Effector memory CD8-positive, alpha-beta T cell (primary cell): ENCODE measurements at regions not wholly inside any gene's neighbourhood (a gene's known extent, or its start where the extent isn't known, plus 50 kb on each side); places are given as distances from the start of the nearest gene placed in this dataset.
"Not testable (repeated sequence)": the region's sequence is repeated elsewhere in the genome, so short reads cannot be mapped to it uniquely, and the experiment has no call there.

Experiments used
- ATAC-seq: fragments of 150-1000 bp; cut with Tn5 transposase; replicated peaks from 2 replicates; pipeline ENCODE4 v1.10.0; 2021; ENCODE audit warnings: mild to moderate bottlenecking, moderate library complexity
- DNase-seq, 3 experiments: peaks; one replicate each; pipeline ENCODE4 v3.0.0; 2021
- H3K27ac Mint-ChIP-seq, 2 donors: one replicate each; pipeline ENCODE4 v1.8.0; 2022; ENCODE audit warnings: mild to moderate bottlenecking in 2 of 2, mixed read lengths in 2 of 2, moderate library complexity in 2 of 2
- H3K27me3 Mint-ChIP-seq, 2 donors: one replicate each; pipeline ENCODE4 v1.8.0; 2022; ENCODE audit warnings: mixed read lengths in 2 of 2
- H3K36me3 Mint-ChIP-seq: one replicate; pipeline ENCODE4 v1.8.0; 2022; ENCODE audit warnings: mild to moderate bottlenecking, moderate library complexity, mixed read lengths; ENCODE audit not compliant: insufficient read depth
- H3K4me1 Mint-ChIP-seq, 2 donors: one replicate each; pipeline ENCODE4 v1.8.0; 2022; ENCODE audit warnings: low read depth in 2 of 2, mixed read lengths in 2 of 2
- H3K4me3 Mint-ChIP-seq, 2 donors: one replicate each; pipeline ENCODE4 v1.8.0; 2022; ENCODE audit warnings: mild to moderate bottlenecking in 2 of 2, mixed read lengths in 2 of 2, moderate library complexity in 2 of 2
- H3K9me3 Mint-ChIP-seq, 2 donors: one replicate each; pipeline ENCODE4 v1.8.0; 2022; ENCODE audit warnings: mixed read lengths in 2 of 2

DNA sequence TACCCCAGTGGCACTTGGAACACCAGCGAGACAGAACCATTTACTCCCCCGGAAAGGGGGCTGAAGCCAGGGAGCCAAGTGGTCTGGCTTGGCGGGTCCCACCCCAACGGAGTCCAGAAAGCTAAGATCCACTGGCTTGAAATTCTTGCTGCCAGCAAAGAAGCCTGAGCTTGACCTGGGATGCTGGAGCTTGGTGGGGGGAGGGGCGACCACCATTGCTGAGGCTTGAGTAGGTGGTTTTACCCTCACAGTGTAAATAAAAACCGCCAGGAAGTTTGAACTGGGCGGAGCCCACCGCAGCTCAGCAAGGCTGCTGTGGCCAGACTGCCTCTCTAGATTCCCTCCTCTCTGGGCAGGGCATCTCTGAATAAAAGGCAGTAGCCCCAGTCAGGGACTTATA is 62.8 kb downstream of the RPS24 start:
- peaks cover 22 to 40% of the 10 kb centered on the region in 2 donors for H3K27me3 Mint-ChIP-seq
- not testable (repeated sequence) for H3K27ac Mint-ChIP-seq, H3K36me3 Mint-ChIP-seq, DNase-seq, H3K9me3 Mint-ChIP-seq, ATAC-seq, H3K4me1 Mint-ChIP-seq, H3K4me3 Mint-ChIP-seq

DNA sequence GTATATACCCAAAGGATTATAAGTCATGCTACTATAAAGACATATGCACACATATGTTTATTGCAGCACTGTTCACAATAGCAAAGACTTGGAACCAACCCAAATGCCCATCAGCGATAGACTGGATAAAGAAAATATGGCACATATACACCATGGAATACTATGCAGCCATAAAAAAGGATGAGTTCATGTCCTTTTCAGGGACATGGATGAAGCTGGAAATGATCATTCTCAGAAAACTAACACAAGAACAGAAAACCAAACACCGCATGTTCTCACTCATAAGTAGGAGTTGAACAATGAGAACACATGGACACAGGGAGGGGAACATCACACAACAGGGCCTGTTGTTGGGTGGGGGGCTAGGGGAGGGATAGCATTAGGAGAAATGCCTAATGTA is 68.9 kb downstream of the RPS24 start:
- H3K4me1 Mint-ChIP-seq = not testable (repeated sequence)

DNA sequence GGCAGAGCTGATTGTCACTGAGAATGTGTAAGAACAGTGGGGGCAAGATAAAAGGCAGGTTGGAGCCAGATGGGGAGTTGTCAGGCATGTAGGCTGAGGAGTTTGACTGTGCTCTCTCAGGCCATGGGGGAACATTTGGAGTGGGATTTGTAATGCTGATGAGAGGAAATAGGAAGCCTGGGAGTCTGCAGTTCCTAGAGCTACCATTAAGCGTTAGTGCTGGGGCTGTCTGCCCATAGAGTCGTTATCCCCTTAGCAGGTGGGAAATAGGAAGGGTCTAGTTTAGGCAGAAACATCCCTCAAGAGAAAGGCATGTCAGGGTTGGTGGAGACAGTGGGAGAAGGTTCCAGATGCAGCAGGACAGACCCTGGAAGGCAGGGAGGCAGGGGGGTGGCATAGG is 75.5 kb downstream of the RPS24 start:
- H3K36me3 Mint-ChIP-seq = peaks cover 2% of the 10 kb centered on the region
- ATAC-seq (no peak), DNase-seq (no peak)
- no peaks in the 10 kb centered on the region for H3K4me1 Mint-ChIP-seq
- no peak overlapping the region for H3K27ac Mint-ChIP-seq
- peaks cover 16 to 18% of the 10 kb centered on the region in 2 donors for H3K27me3 Mint-ChIP-seq
- no peak overlapping the region for H3K4me3 Mint-ChIP-seq
- peaks cover 0 to 7% of the 10 kb centered on the region in 2 donors for H3K9me3 Mint-ChIP-seq

More for the DNA sequence above, 68.9 kb downstream of the RPS24 start:
- H3K27me3 Mint-ChIP-seq = peaks cover 14 to 35% of the 10 kb centered on the region in 2 donors
- peaks cover 0 to 11% of the 10 kb centered on the region in 2 donors for H3K9me3 Mint-ChIP-seq
- not testable (repeated sequence) for DNase-seq, H3K4me3 Mint-ChIP-seq, H3K27ac Mint-ChIP-seq, H3K36me3 Mint-ChIP-seq, ATAC-seq

DNA sequence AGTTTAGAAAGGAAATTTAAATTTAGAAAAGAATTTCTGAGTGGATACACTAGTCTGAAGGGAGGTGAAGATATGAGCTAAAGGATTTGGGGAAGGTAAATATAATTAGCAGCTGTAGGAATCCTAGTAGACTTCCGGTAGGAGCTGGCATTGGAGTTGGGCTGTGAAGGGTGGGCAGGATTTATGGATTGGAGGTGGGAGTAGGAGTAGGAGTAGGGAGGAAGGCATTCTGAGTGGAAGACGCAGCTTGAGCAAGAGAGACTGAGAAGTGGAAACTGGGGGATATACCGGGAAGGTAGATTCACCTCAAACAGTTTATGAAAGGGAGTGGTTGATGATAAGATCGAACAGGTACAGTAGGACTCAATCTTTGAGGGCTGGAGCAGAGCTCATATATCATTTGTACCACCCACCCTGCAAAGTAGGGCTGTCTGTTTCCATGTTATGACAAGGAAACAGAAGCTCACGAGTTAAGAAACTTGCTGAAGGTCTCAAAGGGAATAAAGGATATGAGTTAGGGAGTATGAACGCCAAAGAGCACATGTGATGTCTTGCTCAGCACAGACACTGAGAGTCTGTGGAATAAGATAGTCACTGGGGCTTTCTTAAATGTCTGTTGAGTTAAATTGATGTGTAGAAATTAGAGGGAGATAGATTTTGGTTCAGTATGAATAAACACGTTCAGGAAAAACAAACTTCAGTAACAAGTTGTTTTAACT is 81.6 kb downstream of the RPS24 start:
- Mint-ChIP-seq H3K4me3 (no peak overlapping the region), H3K27me3 (peaks cover 31 to 41% of the 10 kb centered on the region in 2 donors), H3K9me3 (peaks cover 5 to 6% of the 10 kb centered on the region in 2 donors)

DNA sequence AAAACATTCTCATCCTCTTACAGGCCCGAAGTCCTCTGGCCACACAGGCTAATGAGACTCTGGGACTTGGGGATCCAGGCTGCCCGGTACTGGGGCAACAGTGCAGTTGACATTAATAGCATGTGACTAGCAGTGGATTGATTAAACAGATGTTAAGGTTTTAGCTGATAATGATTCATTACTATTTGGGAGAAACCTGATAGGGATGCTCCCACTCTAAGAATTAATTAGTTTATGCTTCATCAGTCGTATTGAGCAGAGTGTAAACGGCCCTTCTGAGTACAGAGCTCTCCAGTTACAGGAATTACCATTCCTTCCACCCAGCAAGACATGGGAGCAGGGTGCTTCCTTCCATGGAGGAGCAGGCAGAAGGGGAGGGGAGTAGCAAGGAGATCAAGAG is 82.7 kb downstream of the RPS24 start:
- ATAC-seq (no peak), DNase-seq (no peak)
- Mint-ChIP-seq H3K4me1 (no peaks in the 10 kb centered on the region), H3K36me3 (no peaks in the 10 kb centered on the region), H3K27me3 (peaks cover 35 to 46% of the 10 kb centered on the region in 2 donors), H3K9me3 (peaks cover 7 to 8% of the 10 kb centered on the region in 2 donors), H3K4me3 (no peak overlapping the region), H3K27ac (no peak overlapping the region)

More for the DNA sequence above, 81.6 kb downstream of the RPS24 start:
- ATAC-seq (no peak), DNase-seq (no peak)
- Mint-ChIP-seq H3K4me1 (no peaks in the 10 kb centered on the region), H3K27ac (no peak overlapping the region), H3K36me3 (no peaks in the 10 kb centered on the region)

DNA sequence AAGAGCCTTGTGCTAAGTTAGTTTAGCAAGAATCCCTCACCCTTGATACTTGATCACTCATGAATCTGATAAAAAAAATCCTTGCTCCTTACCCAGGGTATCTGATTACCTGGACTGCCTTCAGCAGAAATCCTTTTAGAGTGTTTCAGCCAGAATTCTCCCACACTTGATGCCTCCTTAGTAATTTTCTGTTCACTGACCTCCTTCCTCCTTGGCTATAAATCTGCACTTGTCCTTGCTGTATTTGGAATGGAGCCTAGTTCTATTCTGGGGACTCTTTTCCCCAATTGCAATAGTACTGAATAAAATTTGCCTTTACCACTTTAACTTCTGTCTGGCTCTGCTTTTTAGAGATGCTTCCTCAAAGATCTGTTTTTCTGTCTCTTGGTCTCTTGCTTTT is 84.9 kb downstream of the RPS24 start:
- Mint-ChIP-seq H3K4me3 (no peak overlapping the region), H3K27ac (no peak overlapping the region), H3K4me1 (no peaks in the 10 kb centered on the region), H3K36me3 (no peaks in the 10 kb centered on the region), H3K27me3 (peaks cover 35 to 46% of the 10 kb centered on the region in 2 donors), H3K9me3 (peaks cover 8 to 12% of the 10 kb centered on the region in 2 donors)
- DNase-seq (no peak), ATAC-seq (no peak)

DNA sequence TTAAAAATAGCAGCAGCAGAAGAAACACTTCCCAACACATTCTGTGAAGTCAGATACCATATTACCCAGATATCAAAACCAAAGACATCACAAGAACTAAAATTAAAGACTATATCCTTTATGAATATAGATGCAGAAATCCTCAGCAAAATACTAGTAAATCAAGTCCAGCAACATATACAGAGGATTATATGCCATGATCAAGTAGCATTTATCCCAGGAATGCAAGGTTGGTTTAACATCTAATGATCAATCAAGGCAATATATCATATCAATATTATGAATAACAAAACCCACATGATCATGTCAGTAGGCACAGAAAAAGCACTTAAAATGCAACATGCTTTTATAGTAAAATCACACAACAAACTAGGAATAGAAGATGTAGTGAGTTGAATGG is 88.1 kb downstream of the RPS24 start:
- ATAC-seq (no peak), DNase-seq (no peak)
- H3K27me3 Mint-ChIP-seq = peaks cover 23 to 25% of the 10 kb centered on the region in 2 donors
- H3K36me3 Mint-ChIP-seq = no peaks in the 10 kb centered on the region
- H3K27ac Mint-ChIP-seq = no peak overlapping the region
- H3K4me3 Mint-ChIP-seq = no peak overlapping the region
- H3K4me1 Mint-ChIP-seq = no peaks in the 10 kb centered on the region
- H3K9me3 Mint-ChIP-seq = peaks cover 8 to 14% of the 10 kb centered on the region in 2 donors

DNA sequence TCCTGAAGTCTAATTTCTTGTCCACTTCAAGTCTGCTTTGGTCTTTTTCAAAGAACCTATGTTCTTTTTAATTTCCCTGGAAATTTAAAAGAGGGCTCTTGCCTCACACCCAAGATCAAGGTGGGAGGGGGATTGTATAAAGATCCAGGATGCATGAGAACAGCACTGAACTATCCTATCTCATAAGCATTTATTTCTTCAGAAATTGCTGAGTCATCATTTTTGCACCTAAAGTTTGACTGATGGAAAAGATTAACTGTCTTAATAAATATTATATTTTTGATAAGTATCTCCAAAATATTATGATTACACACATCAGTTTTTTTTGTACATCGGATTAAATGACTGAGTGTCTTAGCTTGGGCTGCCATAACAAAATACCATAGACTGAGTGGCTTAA is 90.5 kb downstream of the RPS24 start:
- Mint-ChIP-seq H3K36me3 (no peaks in the 10 kb centered on the region), H3K4me3 (no peak overlapping the region), H3K27ac (no peak overlapping the region), H3K9me3 (peaks cover 8 to 13% of the 10 kb centered on the region in 2 donors), H3K4me1 (no peaks in the 10 kb centered on the region), H3K27me3 (peaks cover 16 to 22% of the 10 kb centered on the region in 2 donors)
- DNase-seq (no peak), ATAC-seq (no peak)

DNA sequence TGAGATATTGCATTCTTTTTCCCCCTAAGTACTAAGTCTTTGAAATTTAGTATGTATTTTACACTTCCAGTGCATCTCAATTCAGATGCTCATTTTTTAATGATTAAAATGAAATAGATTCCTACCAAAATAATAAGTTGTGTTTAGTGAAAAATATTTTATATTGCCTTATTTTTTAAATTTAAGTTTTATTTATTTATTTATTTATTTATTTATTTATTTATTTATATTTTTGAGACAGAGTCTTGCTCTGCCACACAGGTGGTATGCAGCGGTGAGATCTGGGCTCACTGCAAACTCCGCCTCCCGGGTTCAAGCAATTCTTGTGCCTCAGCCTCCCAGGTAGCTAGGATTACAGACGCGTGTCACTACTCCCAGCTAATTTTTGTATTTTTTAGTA is 95.5 kb downstream of the RPS24 start:
- H3K27ac Mint-ChIP-seq = no peak overlapping the region
- peaks cover 0 to 2% of the 10 kb centered on the region in 2 donors for H3K9me3 Mint-ChIP-seq
- no peaks in the 10 kb centered on the region for H3K36me3 Mint-ChIP-seq
- peaks cover 18 to 31% of the 10 kb centered on the region in 2 donors for H3K27me3 Mint-ChIP-seq
- no peaks in the 10 kb centered on the region for H3K4me1 Mint-ChIP-seq
- DNase-seq (no peak), ATAC-seq (no peak)
- H3K4me3 Mint-ChIP-seq = no peak overlapping the region

DNA sequence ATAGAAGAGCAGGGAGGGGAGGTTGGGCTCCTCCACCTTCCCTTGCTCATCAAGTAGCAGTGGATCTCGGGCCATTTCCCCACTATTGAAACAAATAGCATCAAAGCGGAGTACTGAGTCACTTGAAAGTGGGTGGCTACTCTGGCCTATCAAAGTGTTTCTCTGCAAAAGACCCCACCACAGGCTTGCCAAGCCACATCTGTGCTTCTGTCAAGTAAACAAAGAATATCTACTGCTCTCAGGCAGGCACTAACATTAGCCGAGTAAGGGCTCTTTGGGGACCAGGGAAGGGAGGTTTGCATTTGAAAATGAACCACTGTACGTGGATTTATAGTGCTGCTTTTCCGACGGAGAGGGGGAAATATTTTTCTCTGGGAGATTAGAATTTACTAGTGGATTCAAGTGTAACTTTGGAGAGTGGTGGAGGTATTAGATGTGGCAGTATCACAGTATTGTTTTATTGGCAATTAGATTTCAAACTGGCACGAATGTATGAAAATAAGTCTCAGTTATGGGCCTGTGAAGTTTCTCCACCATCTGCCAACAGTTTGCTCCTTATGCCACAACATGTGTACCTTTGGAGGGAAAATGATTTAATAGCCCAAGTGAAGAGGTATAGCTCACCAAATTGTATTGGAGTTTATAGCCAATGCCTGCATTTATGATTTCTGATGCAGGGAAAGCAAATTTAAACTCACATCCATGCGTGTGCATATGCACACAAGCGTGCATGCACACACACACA is 97.5 kb downstream of the RPS24 start:
- DNase-seq (no peak), ATAC-seq (no peak)
- Mint-ChIP-seq H3K4me1 (no peaks in the 10 kb centered on the region), H3K9me3 (no peaks in the 10 kb centered on the region), H3K27me3 (peaks cover 22 to 31% of the 10 kb centered on the region in 2 donors), H3K27ac (no peak overlapping the region), H3K4me3 (no peak overlapping the region), H3K36me3 (no peaks in the 10 kb centered on the region)

DNA sequence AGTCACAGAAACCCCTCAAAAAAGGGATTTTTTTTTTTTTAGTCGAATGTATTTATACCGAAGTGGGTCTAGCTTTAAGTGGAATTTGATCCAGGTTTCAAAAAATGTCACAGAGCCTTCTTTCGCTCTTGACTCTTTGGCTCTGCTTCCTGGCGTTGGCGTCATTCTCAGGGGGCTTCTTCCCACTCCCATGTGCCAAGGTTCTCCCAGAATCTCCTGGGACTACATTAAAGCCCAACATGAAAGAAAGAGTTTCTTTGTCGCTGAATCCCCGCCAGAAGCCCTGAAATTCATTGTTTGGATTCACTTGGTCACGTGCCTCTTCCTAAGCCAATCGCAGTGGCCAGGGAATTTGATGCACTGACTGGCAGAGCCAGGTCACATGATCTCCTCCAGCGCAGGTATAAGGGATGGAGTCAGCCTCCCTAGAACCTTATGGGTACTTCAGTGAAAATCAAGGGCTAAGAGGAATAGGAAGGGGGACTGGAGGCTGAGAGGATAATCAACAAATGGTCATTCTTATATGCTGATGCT is 101.2 kb downstream of the RPS24 start:
- Mint-ChIP-seq H3K27me3 (peaks cover 31 to 42% of the 10 kb centered on the region in 2 donors), H3K9me3 (no peaks in the 10 kb centered on the region), H3K4me3 (no peak overlapping the region), H3K36me3 (no peaks in the 10 kb centered on the region), H3K27ac (no peak overlapping the region), H3K4me1 (no peaks in the 10 kb centered on the region)
- DNase-seq = no peak
- no peak for ATAC-seq

DNA sequence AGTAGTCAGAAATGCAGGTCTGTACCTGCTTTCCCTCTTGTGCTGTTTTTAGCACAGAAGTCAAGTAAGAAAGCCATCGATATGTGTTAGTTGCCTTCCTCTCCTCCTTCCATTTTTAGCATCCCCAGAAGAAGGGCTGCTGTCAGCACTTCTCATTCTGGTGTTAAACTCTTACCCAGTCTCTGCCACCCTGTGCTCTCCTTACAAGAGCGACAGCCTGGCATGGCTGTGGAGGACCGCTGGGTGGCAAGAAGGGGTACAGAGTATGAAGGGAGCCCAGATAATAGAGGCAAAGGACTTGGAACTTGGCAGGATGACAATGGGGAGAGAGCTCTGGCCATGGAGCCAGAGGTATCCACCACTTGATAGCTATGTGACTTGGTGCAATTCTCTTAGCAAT is 103.5 kb downstream of the RPS24 start:
- Mint-ChIP-seq H3K36me3 (no peaks in the 10 kb centered on the region), H3K9me3 (no peaks in the 10 kb centered on the region), H3K4me3 (no peak overlapping the region), H3K4me1 (no peaks in the 10 kb centered on the region), H3K27me3 (peaks cover 39 to 41% of the 10 kb centered on the region in 2 donors), H3K27ac (no peak overlapping the region)
- DNase-seq = no peak
- no peak for ATAC-seq

DNA sequence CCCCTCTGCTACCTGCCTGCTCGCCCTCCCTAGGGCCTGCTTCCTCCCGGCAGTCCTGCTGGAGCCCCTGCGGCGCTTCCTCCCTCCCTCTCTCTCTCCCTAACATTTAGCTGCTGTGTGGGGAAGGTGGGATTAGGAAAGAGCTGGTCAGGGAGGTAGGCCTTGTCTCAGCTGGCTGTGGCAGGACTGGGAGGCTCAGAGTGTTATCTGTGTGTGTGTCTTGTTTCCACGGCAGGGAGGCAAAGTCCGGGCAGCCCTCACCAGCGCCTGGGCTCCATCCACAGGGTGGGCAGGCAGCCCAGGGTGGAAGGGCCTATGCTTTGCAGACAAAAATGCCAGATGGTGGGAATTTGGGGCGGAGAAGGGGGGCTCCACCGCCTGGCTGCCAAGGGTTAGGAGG is 105.7 kb downstream of the RPS24 start:
- H3K9me3 Mint-ChIP-seq = no peaks in the 10 kb centered on the region
- H3K27ac Mint-ChIP-seq = no peak overlapping the region
- peaks cover 46 to 51% of the 10 kb centered on the region in 2 donors for H3K27me3 Mint-ChIP-seq
- no peaks in the 10 kb centered on the region for H3K4me1 Mint-ChIP-seq
- no peak for ATAC-seq
- no peak for DNase-seq
- no peak overlapping the region for H3K4me3 Mint-ChIP-seq
- no peaks in the 10 kb centered on the region for H3K36me3 Mint-ChIP-seq
